SJCRH30 (cell line): ENCODE measurements at regions not wholly inside any gene's neighbourhood (a gene's known extent, or its start where the extent isn't known, plus 50 kb on each side); places are given as distances from the start of the nearest gene placed in this dataset.

Experiments
- DNase-seq, 2 experiments: peaks; one replicate each; pipeline ENCODE4 v3.0.0-alpha.2; 2015 to 2020
- H3K27ac ChIP-seq: fragments of 250-450 bp; sonication (Bioruptor Pico); 2 replicates; pipeline ENCODE4 v1.5.1; 2020; ENCODE audit warnings: mild to moderate bottlenecking, moderate library complexity
- H3K27me3 ChIP-seq: fragments of 250-450 bp; sonication (Bioruptor Pico); 2 replicates; pipeline ENCODE4 v1.5.1; 2020; ENCODE audit warnings: mild to moderate bottlenecking, moderate library complexity
- H3K36me3 ChIP-seq: fragments of 250-450 bp; sonication (Bioruptor Pico); 2 replicates; pipeline ENCODE4 v1.5.1; 2020; ENCODE audit warnings: mild to moderate bottlenecking, moderate library complexity
- H3K4me1 ChIP-seq: fragments of 250-450 bp; sonication (Bioruptor Pico); 2 replicates; pipeline ENCODE4 v1.5.1; 2020; ENCODE audit warnings: mild to moderate bottlenecking, moderate library complexity
- H3K4me3 ChIP-seq: fragments of 250-450 bp; sonication (Bioruptor Pico); 2 replicates; pipeline ENCODE4 v1.5.1; 2020; ENCODE audit warnings: mild to moderate bottlenecking, moderate library complexity
- H3K9me3 ChIP-seq: fragments of 250-450 bp; sonication (Bioruptor Pico); replicated peaks from 2 replicates; pipeline ENCODE4 v1.5.1; 2020; ENCODE audit warnings: mild to moderate bottlenecking, moderate library complexity

- Histone ChIP-seq H3K27ac (no peak overlapping the region), H3K36me3 (no peaks in the 10 kb centered on the region), H3K27me3 (no peaks in the 10 kb centered on the region), H3K4me1 (0 out of 2 replicates have a peak, but pooled peaks cover 4% of the 10 kb centered on the region), H3K9me3 (no peaks in the 10 kb centered on the region), H3K4me3 (no peak overlapping the region)
- no peak for DNase-seq
These were observed 392.8 kb downstream of the AASDHPPT start for GRCh38 chr11:106470230-106470629.

- no peak for DNase-seq
- Histone ChIP-seq H3K27ac (no peak overlapping the region), H3K27me3 (no peaks in the 10 kb centered on the region), H3K4me1 (0 out of 2 replicates have a peak, but pooled peaks cover 4% of the 10 kb centered on the region), H3K9me3 (no peaks in the 10 kb centered on the region), H3K4me3 (no peak overlapping the region), H3K36me3 (no peaks in the 10 kb centered on the region)
These were observed 393.8 kb downstream of the AASDHPPT start for GRCh38 chr11:106471276-106471675.

GRCh38 chr11:106473089-106473722, 395.7 kb downstream of the AASDHPPT start:
- no peak for DNase-seq
- no peak overlapping the region for H3K4me3 ChIP-seq
- H3K4me1 ChIP-seq, result no peaks in the 10 kb centered on the region
- H3K27ac ChIP-seq, result no peak overlapping the region
- H3K27me3 ChIP-seq, result no peaks in the 10 kb centered on the region
- H3K9me3 ChIP-seq, result no peaks in the 10 kb centered on the region
- no peaks in the 10 kb centered on the region for H3K36me3 ChIP-seq

GRCh38 chr11:106474274-106474673, 396.8 kb downstream of the AASDHPPT start:
- Histone ChIP-seq H3K4me3 (no peak overlapping the region), H3K9me3 (no peaks in the 10 kb centered on the region), H3K27me3 (no peaks in the 10 kb centered on the region), H3K27ac (no peak overlapping the region), H3K4me1 (no peaks in the 10 kb centered on the region), H3K36me3 (no peaks in the 10 kb centered on the region)
- DNase-seq, result no peak

- Histone ChIP-seq H3K4me1 (no peaks in the 10 kb centered on the region), H3K27ac (no peak overlapping the region), H3K27me3 (no peaks in the 10 kb centered on the region), H3K4me3 (no peak overlapping the region), H3K9me3 (no peaks in the 10 kb centered on the region), H3K36me3 (no peaks in the 10 kb centered on the region)
- no peak for DNase-seq
These were observed 397.7 kb downstream of the AASDHPPT start for GRCh38 chr11:106475181-106475580.

- no peaks in the 10 kb centered on the region for H3K27me3 ChIP-seq
- no peak for DNase-seq
- H3K9me3 ChIP-seq, result no peaks in the 10 kb centered on the region
- no peak overlapping the region for H3K4me3 ChIP-seq
- no peak overlapping the region for H3K27ac ChIP-seq
- no peaks in the 10 kb centered on the region for H3K36me3 ChIP-seq
- peaks cover 14% of the 10 kb centered on the region for H3K4me1 ChIP-seq
These were observed 400.3 kb downstream of the AASDHPPT start for GRCh38 chr11:106477776-106478175.

- peaks cover 27% of the 10 kb centered on the region for H3K4me1 ChIP-seq
- H3K27me3 ChIP-seq, result no peaks in the 10 kb centered on the region
- no peaks in the 10 kb centered on the region for H3K36me3 ChIP-seq
- no peaks in the 10 kb centered on the region for H3K9me3 ChIP-seq
- DNase-seq, result no peak
- H3K27ac ChIP-seq, result no peak overlapping the region
- no peak overlapping the region for H3K4me3 ChIP-seq
These were observed 402.2 kb downstream of the AASDHPPT start for GRCh38 chr11:106479646-106480045.

GRCh38 chr11:106480581-106481190, 403.2 kb downstream of the AASDHPPT start:
- H3K9me3 ChIP-seq, result no peaks in the 10 kb centered on the region
- no peak overlapping the region for H3K4me3 ChIP-seq
- DNase-seq, result no peak
- H3K36me3 ChIP-seq, result no peaks in the 10 kb centered on the region
- H3K27ac ChIP-seq, result no peak overlapping the region
- peaks cover 27% of the 10 kb centered on the region for H3K4me1 ChIP-seq
- H3K27me3 ChIP-seq, result no peaks in the 10 kb centered on the region

GRCh38 chr11:106482917-106483785, 405.7 kb downstream of the AASDHPPT start:
- H3K4me3 ChIP-seq, result peak overlapping the region; percentile 12
- H3K4me1 ChIP-seq, result peaks cover 27% of the 10 kb centered on the region
- no peaks in the 10 kb centered on the region for H3K36me3 ChIP-seq
- no peaks in the 10 kb centered on the region for H3K9me3 ChIP-seq
- no peaks in the 10 kb centered on the region for H3K27me3 ChIP-seq
- DNase-seq, result peak; percentile 78 to 89
- peak overlapping the region; percentile 87 for H3K27ac ChIP-seq

- Histone ChIP-seq H3K36me3 (no peaks in the 10 kb centered on the region), H3K4me3 (no peak overlapping the region), H3K27me3 (no peaks in the 10 kb centered on the region), H3K27ac (no peak overlapping the region), H3K4me1 (no peaks in the 10 kb centered on the region), H3K9me3 (no peaks in the 10 kb centered on the region)
- no peak for DNase-seq
These were observed 414.3 kb downstream of the AASDHPPT start for GRCh38 chr11:106491751-106492150.

- H3K27ac ChIP-seq, result no peak overlapping the region
- DNase-seq, result no peak
- no peak overlapping the region for H3K4me3 ChIP-seq
These were observed 416.3 kb downstream of the AASDHPPT start for GRCh38 chr11:106493751-106494150.

GRCh38 chr11:106495046-106495445, 417.6 kb downstream of the AASDHPPT start:
- DNase-seq, result no peak

More at GRCh38 chr11:106493751-106494150, 416.3 kb downstream of the AASDHPPT start:
- Histone ChIP-seq H3K9me3 (no peaks in the 10 kb centered on the region), H3K36me3 (no peaks in the 10 kb centered on the region), H3K27me3 (no peaks in the 10 kb centered on the region), H3K4me1 (no peaks in the 10 kb centered on the region)

GRCh38 chr11:106496677-106497076, 419.2 kb downstream of the AASDHPPT start:
- Histone ChIP-seq H3K9me3 (no peaks in the 10 kb centered on the region), H3K27me3 (no peaks in the 10 kb centered on the region), H3K27ac (no peak overlapping the region), H3K4me1 (no peaks in the 10 kb centered on the region), H3K36me3 (no peaks in the 10 kb centered on the region), H3K4me3 (no peak overlapping the region)
- DNase-seq, result no peak

More at GRCh38 chr11:106495046-106495445, 417.6 kb downstream of the AASDHPPT start:
- H3K9me3 ChIP-seq, result no peaks in the 10 kb centered on the region
- no peak overlapping the region for H3K4me3 ChIP-seq
- no peaks in the 10 kb centered on the region for H3K4me1 ChIP-seq
- H3K36me3 ChIP-seq, result no peaks in the 10 kb centered on the region
- no peak overlapping the region for H3K27ac ChIP-seq
- no peaks in the 10 kb centered on the region for H3K27me3 ChIP-seq

GRCh38 chr11:106497321-106497720, 419.9 kb downstream of the AASDHPPT start:
- Histone ChIP-seq H3K9me3 (no peaks in the 10 kb centered on the region), H3K36me3 (no peaks in the 10 kb centered on the region), H3K27me3 (no peaks in the 10 kb centered on the region), H3K27ac (no peak overlapping the region), H3K4me3 (no peak overlapping the region), H3K4me1 (no peaks in the 10 kb centered on the region)
- no peak for DNase-seq

- no peak overlapping the region for H3K4me3 ChIP-seq
- no peak overlapping the region for H3K27ac ChIP-seq
- no peaks in the 10 kb centered on the region for H3K4me1 ChIP-seq
- no peaks in the 10 kb centered on the region for H3K9me3 ChIP-seq
- no peaks in the 10 kb centered on the region for H3K27me3 ChIP-seq
- no peaks in the 10 kb centered on the region for H3K36me3 ChIP-seq
- DNase-seq, result no peak
These were observed 420.4 kb downstream of the AASDHPPT start for GRCh38 chr11:106497822-106498221.
